NT2/D1 (cell line): ENCODE measurements at regions not wholly inside any gene's neighbourhood (a gene's known extent, or its start where the extent isn't known, plus 50 kb on each side); places are given as distances from the start of the nearest gene placed in this dataset.

Source experiments
- SUZ12 ChIP-seq: IDR thresholded peaks from 2 replicates; pipeline ENCODE4 v1.6.1; 2011; ENCODE audit not compliant: insufficient read length, insufficient read depth; ENCODE audit errors: extremely low read depth
- YY1 ChIP-seq: IDR thresholded peaks from 2 replicates; pipeline ENCODE4 v1.6.1; 2011; ENCODE audit not compliant: insufficient read length, insufficient read depth
- ZNF274 ChIP-seq: IDR thresholded peaks from 2 replicates; pipeline ENCODE4 v1.6.1; 2011; ENCODE audit warnings: mild to moderate bottlenecking, low read depth, low read length

DNA sequence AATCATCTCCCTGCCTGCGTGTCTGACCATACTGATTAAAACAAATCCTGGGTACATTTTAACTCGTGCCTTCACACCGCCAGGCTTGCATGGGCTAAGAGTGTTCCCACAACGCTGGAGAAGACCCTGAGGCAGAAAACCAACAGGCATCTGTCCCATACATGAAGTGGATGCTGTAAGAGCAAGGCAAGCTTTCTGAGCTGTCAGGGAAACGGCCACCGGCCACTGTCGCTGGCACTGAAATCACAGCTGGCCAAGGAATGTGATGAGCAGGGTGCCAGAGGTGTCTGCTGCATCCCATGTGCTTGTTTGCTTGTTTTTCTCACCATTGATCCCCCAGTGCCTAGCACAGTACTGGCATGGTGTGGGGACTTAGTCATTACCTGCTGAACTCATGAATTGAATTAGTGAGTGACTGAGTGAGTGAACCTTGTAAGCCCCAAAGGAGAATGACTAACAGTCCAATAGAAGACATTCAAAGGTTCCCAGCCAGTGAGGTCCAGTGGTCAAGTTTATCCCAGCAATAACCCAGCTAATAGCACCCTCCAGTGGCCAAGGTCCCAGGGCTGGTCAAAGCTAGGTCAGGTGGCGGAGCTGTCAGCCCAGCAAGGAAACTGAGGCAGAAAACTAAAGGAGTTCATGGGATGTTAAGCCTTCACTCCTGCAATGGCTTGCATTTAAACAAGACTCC is 92.7 kb upstream of the CDH5 start:
- no peak for TF ChIP-seq SUZ12
- no peak for TF ChIP-seq ZNF274
- no peak for TF ChIP-seq YY1
